Tibial nerve (tissue), 4 donors: ENCODE measurements at regions not wholly inside any gene's neighbourhood (a gene's known extent, or its start where the extent isn't known, plus 50 kb on each side); places are given as distances from the start of the nearest gene placed in this dataset.
"Not testable (repeated sequence)": the region's sequence is repeated elsewhere in the genome, so short reads cannot be mapped to it uniquely, and the experiment has no call there.

Experiments used
- DNase-seq, 2 donors: peaks; one replicate each; pipeline ENCODE4 v3.0.0-alpha.2; 2019; ENCODE audit warnings: low spot score in 2 of 2
- H3K27ac ChIP-seq, 4 donors: fragments of 200-600 bp; sonication (generic) in 3 of 4; one replicate each; pipeline ENCODE4 v1.5.1; 2017 to 2019; ENCODE audit warnings: mild to moderate bottlenecking in 1 of 4
- H3K27me3 ChIP-seq, 2 donors: fragments of 200-600 bp; sonication (generic) in 1 of 2; one replicate each; pipeline versions ENCODE4 v1.5.1 to v1.6.0; 2017 to 2019
- H3K36me3 ChIP-seq, 3 donors: fragments of 200-600 bp; sonication (generic); one replicate each; pipeline ENCODE4 v1.5.1; 2018 to 2019
- H3K4me1 ChIP-seq, 4 donors: fragments of 200-600 bp; sonication (generic) in 3 of 4; one replicate each; pipeline ENCODE4 v1.5.1; 2017 to 2019
- H3K4me3 ChIP-seq, 4 donors: fragments of 200-600 bp; sonication (generic) in 3 of 4; one replicate each; pipeline ENCODE4 v1.5.1; 2017 to 2019; ENCODE audit warnings: mild to moderate bottlenecking in 1 of 4, moderate library complexity in 1 of 4
- H3K9me3 ChIP-seq, 4 donors: fragments of 200-600 bp; sonication (generic) in 3 of 4; one replicate each; pipeline ENCODE4 v1.5.1; 2017 to 2019
- EP300 ChIP-seq, 2 donors: sonication (generic); formaldehyde crosslinking; IDR thresholded peaks; one replicate each; pipeline ENCODE4 v1.6.1; 2017; ENCODE audit warnings: antibody characterized with exemption in 2 of 2, mild to moderate bottlenecking in 1 of 2
- POLR2A ChIP-seq, 2 donors: fragments of 450-650 bp; IDR thresholded peaks; one replicate each; pipeline ENCODE4 v1.6.1; 2017; ENCODE audit warnings: antibody characterized with exemption in 2 of 2, mild to moderate bottlenecking in 2 of 2, moderate library complexity in 2 of 2
- WGBS, 2 donors: methylation state at CpG; one replicate each; pipeline ENCODE4 v1.1.5; 2018; 5-methylcytosine and 5-hydroxymethylcytosine counted together
- TF ChIP-seq, protein P1 (sequence below), 5 experiments: fragments of 200-600 bp in 3 of 5; fragments of 450-650 bp in 2 of 5; sonication (generic) in 3 of 5; IDR thresholded peaks; one replicate each; pipeline ENCODE4 v1.5.1; 2016 to 2019; ENCODE audit warnings: antibody characterized with exemption in 5 of 5, mild to moderate bottlenecking in 3 of 5, moderate library complexity in 2 of 5

- Histone ChIP-seq H3K27me3 (no peaks in the 10 kb centered on the region), H3K4me3 (no peak overlapping the region), H3K36me3 (no peaks in the 10 kb centered on the region), H3K4me1 (no peaks in the 10 kb centered on the region), H3K9me3 (no peaks in the 10 kb centered on the region), H3K27ac (no peak overlapping the region)
- DNase-seq: no peak
- 96 to 97% methylated on average over 1 of the region's 1 CpG for WGBS, 2 donors
- no peak for TF ChIP-seq EP300 (IDR thresholded peaks at IDR 0.05)
- TF ChIP-seq, protein P1, sequence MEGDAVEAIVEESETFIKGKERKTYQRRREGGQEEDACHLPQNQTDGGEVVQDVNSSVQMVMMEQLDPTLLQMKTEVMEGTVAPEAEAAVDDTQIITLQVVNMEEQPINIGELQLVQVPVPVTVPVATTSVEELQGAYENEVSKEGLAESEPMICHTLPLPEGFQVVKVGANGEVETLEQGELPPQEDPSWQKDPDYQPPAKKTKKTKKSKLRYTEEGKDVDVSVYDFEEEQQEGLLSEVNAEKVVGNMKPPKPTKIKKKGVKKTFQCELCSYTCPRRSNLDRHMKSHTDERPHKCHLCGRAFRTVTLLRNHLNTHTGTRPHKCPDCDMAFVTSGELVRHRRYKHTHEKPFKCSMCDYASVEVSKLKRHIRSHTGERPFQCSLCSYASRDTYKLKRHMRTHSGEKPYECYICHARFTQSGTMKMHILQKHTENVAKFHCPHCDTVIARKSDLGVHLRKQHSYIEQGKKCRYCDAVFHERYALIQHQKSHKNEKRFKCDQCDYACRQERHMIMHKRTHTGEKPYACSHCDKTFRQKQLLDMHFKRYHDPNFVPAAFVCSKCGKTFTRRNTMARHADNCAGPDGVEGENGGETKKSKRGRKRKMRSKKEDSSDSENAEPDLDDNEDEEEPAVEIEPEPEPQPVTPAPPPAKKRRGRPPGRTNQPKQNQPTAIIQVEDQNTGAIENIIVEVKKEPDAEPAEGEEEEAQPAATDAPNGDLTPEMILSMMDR (IDR thresholded peaks at IDR 0.05): no peak
- no peak for TF ChIP-seq POLR2A (IDR thresholded peaks at IDR 0.05)
These were observed 715.5 kb upstream of the LRRTM4 start for GRCh38 chr2:78237704-78238103.

GRCh38 chr2:78245394-78246135 lies 723.4 kb upstream of the LRRTM4 start:
- no peaks in the 10 kb centered on the region for H3K36me3 ChIP-seq
- WGBS, 2 donors: 51 to 56% methylated on average over 4 of the region's 4 CpGs
- H3K9me3 ChIP-seq: peaks cover 0 to 13% (median 0%) of the 10 kb centered on the region in 4 donors
- H3K27ac ChIP-seq: no peak overlapping the region
- H3K4me3 ChIP-seq: no peak overlapping the region
- DNase-seq: no peak
- no peaks in the 10 kb centered on the region for H3K27me3 ChIP-seq
- no peak for TF ChIP-seq EP300 (IDR thresholded peaks at IDR 0.05)
- H3K4me1 ChIP-seq: no peaks in the 10 kb centered on the region

DNA sequence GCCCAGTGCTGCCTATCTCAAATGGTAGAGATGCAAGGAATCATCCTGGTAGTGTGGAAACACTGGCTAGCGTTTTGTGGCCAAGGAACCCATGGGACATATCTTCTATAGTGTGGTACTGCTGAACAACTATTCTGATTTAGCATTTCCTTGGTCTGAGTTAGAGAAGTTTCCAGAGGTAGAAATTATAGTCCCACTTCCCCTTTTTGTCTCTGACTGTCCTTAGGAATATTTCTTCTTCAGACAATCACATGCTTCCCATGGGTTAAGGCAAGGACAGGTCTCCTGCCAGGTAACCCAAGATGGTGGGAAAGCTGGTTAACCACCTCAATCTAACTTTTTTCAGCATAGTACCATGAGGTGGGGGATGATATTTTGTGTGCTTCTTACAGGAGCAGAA lies 729.5 kb upstream of the LRRTM4 start:
- TF ChIP-seq, protein P1 (IDR thresholded peaks at IDR 0.05): no peak
- no peak for TF ChIP-seq EP300 (IDR thresholded peaks at IDR 0.05)
- TF ChIP-seq POLR2A (IDR thresholded peaks at IDR 0.05): no peak
- no peaks in the 10 kb centered on the region for H3K4me1 ChIP-seq
- H3K4me3 ChIP-seq: no peak overlapping the region
- no peaks in the 10 kb centered on the region for H3K27me3 ChIP-seq
- H3K27ac ChIP-seq: no peak overlapping the region
- peaks cover 0 to 9% (median 0%) of the 10 kb centered on the region in 4 donors for H3K9me3 ChIP-seq
- 90 to 95% methylated on average over 1 of the region's 1 CpG for WGBS, 2 donors
- H3K36me3 ChIP-seq: no peaks in the 10 kb centered on the region
- DNase-seq: no peak

DNA sequence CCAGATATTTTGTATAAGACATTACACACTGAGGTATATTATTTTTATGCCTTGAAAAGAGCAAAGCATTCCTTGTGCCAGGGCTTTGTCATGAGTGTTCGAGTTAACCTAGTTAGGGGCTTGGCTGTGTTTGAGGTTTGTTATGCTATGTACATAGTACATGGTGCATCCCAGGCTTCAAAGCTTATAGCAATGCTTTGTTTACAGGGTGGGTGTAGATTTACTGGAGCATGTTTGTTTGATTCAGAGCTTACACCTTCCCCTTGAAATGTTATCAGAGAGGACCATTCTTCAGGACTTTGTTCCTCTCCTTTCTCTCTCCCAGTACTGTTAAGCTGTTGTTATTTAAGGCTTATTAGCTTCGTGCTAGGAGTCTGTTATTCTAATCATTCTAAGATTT lies 738.7 kb upstream of the LRRTM4 start:
- Histone ChIP-seq H3K27me3 (no peaks in the 10 kb centered on the region), H3K36me3 (no peaks in the 10 kb centered on the region), H3K9me3 (no peaks in the 10 kb centered on the region), H3K4me3 (no peak overlapping the region), H3K27ac (no peak overlapping the region), H3K4me1 (no peaks in the 10 kb centered on the region)
- no peak for TF ChIP-seq EP300 (IDR thresholded peaks at IDR 0.05)
- TF ChIP-seq POLR2A (IDR thresholded peaks at IDR 0.05): no peak
- TF ChIP-seq, protein P1 (IDR thresholded peaks at IDR 0.05): no peak
- DNase-seq: no peak
- 64 to 69% methylated on average over 2 of the region's 2 CpGs for WGBS, 2 donors

- TF ChIP-seq EP300 (IDR thresholded peaks at IDR 0.05) (no peak), POLR2A (IDR thresholded peaks at IDR 0.05) (no peak)
- TF ChIP-seq, protein P1 (IDR thresholded peaks at IDR 0.05): no peak
- 83 to 91% methylated on average over 1 of the region's 1 CpG for WGBS, 2 donors
These were observed 739.3 kb upstream of the LRRTM4 start for GRCh38 chr2:78261454-78261853.

GRCh38 chr2:78262089-78262488 lies 739.9 kb upstream of the LRRTM4 start:
- H3K4me1 ChIP-seq, H3K4me3 ChIP-seq, H3K9me3 ChIP-seq, H3K27me3 ChIP-seq, DNase-seq, H3K36me3 ChIP-seq, H3K27ac ChIP-seq: not testable (repeated sequence)
- WGBS, 2 donors: 62 to 67% methylated on average over 10 of the region's 10 CpGs

More at GRCh38 chr2:78261454-78261853, 739.3 kb upstream of the LRRTM4 start:
- Histone ChIP-seq H3K4me1 (no peaks in the 10 kb centered on the region), H3K9me3 (no peaks in the 10 kb centered on the region), H3K27me3 (no peaks in the 10 kb centered on the region), H3K4me3 (no peak overlapping the region), H3K27ac (no peak overlapping the region), H3K36me3 (no peaks in the 10 kb centered on the region)
- DNase-seq: no peak
